AG09309 (cell line): ENCODE measurements at regions not wholly inside any gene's neighbourhood (a gene's known extent, or its start where the extent isn't known, plus 50 kb on each side); places are given as distances from the start of the nearest gene placed in this dataset.

Experiments used
- DNase-seq: peaks from one replicate; pipeline ENCODE4 v3.0.0-alpha.2; 2010; ENCODE audit warnings: low read depth
- H3K4me3 ChIP-seq: 2 replicates; pipeline ENCODE4 v1.5.1; 2011; ENCODE audit warnings: mild to moderate bottlenecking, low read depth, low read length, moderate library complexity; ENCODE audit not compliant: control insufficient read depth
- TF ChIP-seq, protein P1 (sequence below): IDR thresholded peaks from 2 replicates; pipeline ENCODE4 v1.5.1; 2011; ENCODE audit warnings: mild to moderate bottlenecking, low read depth, low read length, inconsistent platforms; ENCODE audit not compliant: insufficient read depth, control insufficient read depth; ENCODE audit errors: missing control alignments

DNA sequence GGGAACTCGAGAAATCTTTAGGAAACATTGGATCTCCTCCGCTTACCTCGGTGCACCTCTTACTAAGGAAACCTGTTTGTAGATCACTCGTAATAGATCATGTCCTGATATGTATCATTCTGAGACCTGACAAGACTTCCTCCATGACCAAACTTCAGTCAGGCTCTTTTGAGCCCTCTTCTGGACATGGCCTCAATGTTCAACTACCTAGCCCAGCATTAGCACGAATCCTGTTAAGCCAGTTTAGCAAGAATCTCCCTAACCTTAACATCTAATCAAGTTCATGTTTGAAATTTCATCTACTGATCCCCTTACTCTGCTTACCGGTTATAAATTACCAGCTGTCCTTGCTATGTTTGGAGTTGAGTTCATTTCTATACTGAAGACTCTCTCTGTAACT, 713.9 kb upstream of the USP15 start:
- TF ChIP-seq, protein P1, sequence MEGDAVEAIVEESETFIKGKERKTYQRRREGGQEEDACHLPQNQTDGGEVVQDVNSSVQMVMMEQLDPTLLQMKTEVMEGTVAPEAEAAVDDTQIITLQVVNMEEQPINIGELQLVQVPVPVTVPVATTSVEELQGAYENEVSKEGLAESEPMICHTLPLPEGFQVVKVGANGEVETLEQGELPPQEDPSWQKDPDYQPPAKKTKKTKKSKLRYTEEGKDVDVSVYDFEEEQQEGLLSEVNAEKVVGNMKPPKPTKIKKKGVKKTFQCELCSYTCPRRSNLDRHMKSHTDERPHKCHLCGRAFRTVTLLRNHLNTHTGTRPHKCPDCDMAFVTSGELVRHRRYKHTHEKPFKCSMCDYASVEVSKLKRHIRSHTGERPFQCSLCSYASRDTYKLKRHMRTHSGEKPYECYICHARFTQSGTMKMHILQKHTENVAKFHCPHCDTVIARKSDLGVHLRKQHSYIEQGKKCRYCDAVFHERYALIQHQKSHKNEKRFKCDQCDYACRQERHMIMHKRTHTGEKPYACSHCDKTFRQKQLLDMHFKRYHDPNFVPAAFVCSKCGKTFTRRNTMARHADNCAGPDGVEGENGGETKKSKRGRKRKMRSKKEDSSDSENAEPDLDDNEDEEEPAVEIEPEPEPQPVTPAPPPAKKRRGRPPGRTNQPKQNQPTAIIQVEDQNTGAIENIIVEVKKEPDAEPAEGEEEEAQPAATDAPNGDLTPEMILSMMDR: no peak
- no peak overlapping the region for H3K4me3 ChIP-seq
- no peak for DNase-seq

DNA sequence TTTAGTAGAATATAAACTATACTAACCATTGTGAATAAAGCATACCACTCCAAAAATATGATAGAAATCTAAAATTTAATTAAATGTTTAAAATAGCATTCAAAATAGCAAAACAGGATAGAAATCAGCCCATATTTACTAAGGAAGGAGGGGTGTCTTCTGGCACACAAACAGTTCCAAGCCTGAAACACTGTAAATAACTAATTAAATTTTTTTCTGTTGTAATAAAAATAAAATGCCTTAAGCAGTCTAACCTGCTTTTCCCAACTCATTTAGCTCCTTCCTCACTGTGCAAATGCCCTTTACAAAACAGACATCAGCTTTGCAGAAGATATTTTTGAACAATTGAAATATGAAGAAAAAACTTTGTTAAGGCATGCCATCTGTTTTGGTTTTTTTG, 707.1 kb upstream of the USP15 start:
- TF ChIP-seq, protein P1: no peak
- no peak overlapping the region for H3K4me3 ChIP-seq
- DNase-seq: no peak

DNA sequence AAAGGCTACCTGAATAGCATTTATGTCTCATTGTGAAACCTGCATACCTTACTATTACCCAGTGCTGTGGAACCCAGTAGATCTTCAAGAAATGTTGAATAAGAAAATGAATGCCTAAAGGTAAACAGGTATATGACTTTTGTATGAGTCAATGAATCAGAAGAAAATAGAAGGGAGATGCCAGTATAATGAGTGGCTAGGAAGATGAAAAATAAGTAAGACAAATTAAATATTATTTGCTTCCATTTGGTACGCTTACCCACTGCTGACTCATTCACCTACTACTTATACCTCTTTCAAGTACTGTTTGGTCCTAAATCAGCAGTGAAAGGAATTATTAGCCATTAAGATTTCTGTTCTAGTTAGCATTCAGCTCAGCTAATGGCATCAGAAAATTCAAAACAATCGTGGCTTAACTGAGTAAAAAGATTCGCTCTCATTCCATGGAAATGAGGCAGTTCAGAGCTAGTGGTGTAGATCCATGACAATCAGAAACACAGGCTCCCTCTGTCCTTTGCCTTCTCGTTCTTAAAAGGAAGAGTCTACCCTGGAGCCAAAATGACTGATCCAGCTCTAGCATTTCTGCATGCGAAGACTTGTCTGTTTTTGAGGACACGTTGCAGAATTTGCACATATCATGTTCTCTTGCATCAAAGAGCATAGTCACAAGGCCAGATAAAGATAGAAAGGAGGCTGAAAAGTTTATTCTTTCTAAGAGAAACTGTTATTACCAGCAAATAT, 705.8 kb upstream of the USP15 start:
- TF ChIP-seq, protein P1: no peak
- no peak overlapping the region for H3K4me3 ChIP-seq
- DNase-seq: no peak

DNA sequence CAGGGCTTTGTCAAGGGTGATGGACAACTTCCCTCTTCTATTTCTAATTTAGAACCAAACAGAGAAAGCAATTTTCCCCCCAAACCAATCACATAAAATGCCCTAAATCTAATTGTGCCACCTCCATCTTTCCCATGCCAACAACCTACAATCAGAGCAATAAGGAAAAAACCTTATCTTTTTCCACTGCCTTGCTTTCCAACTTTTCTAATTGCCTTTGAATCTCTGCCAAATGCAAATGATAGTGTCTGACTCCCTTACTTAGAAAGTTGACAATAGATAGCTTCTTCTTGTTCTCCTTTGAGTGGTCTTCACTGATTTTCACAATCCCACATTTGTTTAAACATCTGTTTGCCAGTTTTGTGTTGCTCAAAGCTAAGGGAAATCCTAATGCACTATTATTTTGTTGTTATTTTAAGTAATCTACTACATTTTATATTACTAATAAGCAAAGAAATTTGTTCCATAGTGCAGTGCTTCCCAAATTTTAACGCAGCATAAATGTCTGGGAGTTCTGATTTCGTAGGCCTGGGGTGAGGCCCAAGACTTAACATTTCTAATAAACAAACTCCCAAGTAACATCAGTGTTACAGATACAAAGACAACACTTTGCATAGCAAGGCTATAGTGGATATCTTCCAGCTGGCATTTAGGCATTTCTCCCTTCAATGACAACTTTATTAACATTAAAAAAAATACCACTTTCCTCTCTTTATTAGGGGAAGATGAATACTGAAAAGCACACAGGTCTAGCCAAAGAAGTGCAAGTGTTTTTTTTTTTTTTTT, 696.3 kb upstream of the USP15 start:
- no peak overlapping the region for H3K4me3 ChIP-seq
- TF ChIP-seq, protein P1: no peak
- DNase-seq: no peak

DNA sequence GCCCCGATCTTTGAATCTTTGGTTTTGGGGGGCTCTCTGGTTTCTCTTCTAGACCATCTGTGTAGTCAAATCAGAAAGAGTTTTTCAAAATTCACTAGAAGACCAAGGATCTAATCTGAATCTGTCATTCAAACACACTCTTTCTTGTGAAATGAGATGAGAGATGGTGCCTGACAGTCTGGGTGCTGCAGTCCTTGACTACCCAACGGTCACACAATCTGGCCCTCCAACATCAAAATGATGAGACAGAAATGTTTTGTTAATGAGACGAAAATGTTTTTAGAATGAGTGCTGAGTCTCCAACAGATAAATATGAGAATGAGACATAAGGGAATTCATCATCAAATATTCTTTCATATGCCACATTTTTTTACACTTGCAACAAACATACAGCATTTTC, 695.7 kb upstream of the USP15 start:
- DNase-seq: no peak
- no peak overlapping the region for H3K4me3 ChIP-seq
- TF ChIP-seq, protein P1: no peak

DNA sequence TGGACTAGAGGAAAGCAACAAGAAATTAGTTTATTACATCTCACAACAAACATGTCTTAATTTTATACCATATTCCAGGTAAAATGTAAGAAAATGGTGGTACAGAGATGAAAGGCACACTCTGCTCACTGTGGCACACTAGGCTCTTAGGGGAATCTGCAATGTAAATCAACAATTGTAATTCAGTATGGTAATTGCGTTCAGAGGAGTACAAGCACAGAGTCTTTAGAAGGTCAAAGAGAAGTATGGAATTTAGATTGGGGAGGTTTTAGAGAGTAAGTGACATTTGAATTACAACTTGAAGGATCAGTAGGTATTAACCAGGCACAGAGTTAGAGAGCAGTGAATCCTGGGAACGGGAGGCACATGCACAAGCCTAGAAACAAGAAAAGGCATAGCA, 694.0 kb upstream of the USP15 start:
- no peak overlapping the region for H3K4me3 ChIP-seq
- TF ChIP-seq, protein P1: no peak
- DNase-seq: no peak
